ENCODE measurements at regions not wholly inside any gene's neighbourhood (a gene's known extent, or its start where the extent isn't known, plus 50 kb on each side); places are given as distances from the start of the nearest gene placed in this dataset.
A peak's percentile ranks its signal among the peaks of the same experiment; 100 is the strongest.

- Histone ChIP-seq H3K9me3 (ENCODE audit: control insufficient read depth in 2 of 3, insufficient read depth in 1 of 3, low read length in 3 of 3) (no peaks in the 10 kb centered on the region), H3K9ac (ENCODE audit: low read length in 3 of 3) (no peak overlapping the region), H3K36me3 (ENCODE audit: control insufficient read depth in 2 of 3, insufficient read depth in 3 of 3, low read length in 3 of 3) (no peaks in the 10 kb centered on the region), H3K4me1 (ENCODE audit: control insufficient read depth in 2 of 3, insufficient read depth in 2 of 3, low read depth in 1 of 3, low read length in 3 of 3) (peaks cover 5 to 15% (median 10%) of the 10 kb centered on the region in 3 donors), H3K4me3 (ENCODE audit: low read length in 3 of 3) (peak overlapping the region in 1 of 3 donors; percentile 9), H3K27ac (ENCODE audit: low read depth in 2 of 2, low read length in 2 of 2) (peak overlapping the region; percentile 8 to 15), H3K27me3 (ENCODE audit: control insufficient read depth, insufficient read depth, low read length) (no peaks in the 10 kb centered on the region)
- TF ChIP-seq CTCF (IDR thresholded peaks at IDR 0.05; ENCODE audit: borderline replicate concordance, extremely low read depth, insufficient read depth) = no peak
- FAIRE-seq (no peak), DNase-seq (peak in 2 of 5 donors; percentile 59 to 65)
- intact Hi-C loops (cut with DNase I) = no loop called here
Measured at GRCh38 chr10:130489891-130490290, 353.7 kb downstream of the GLRX3 start.

GRCh38 chr10:130491011-130491692, 355.0 kb downstream of the GLRX3 start:
- DNase-seq = peak in 3 of 5 donors; percentile 28 to 44 (median 37)
- intact Hi-C loops (cut with DNase I) = no loop called here
- no peak overlapping the region for H3K9ac ChIP-seq (ENCODE audit: low read length in 3 of 3)
- no peak for TF ChIP-seq CTCF (IDR thresholded peaks at IDR 0.05; ENCODE audit: borderline replicate concordance, extremely low read depth, insufficient read depth)
- no peaks in the 10 kb centered on the region for H3K9me3 ChIP-seq (ENCODE audit: control insufficient read depth in 2 of 3, insufficient read depth in 1 of 3, low read length in 3 of 3)
- peaks cover 5 to 15% (median 10%) of the 10 kb centered on the region in 3 donors for H3K4me1 ChIP-seq (ENCODE audit: control insufficient read depth in 2 of 3, insufficient read depth in 2 of 3, low read depth in 1 of 3, low read length in 3 of 3)
- no peak overlapping the region for H3K27ac ChIP-seq (ENCODE audit: low read depth in 2 of 2, low read length in 2 of 2)
- no peaks in the 10 kb centered on the region for H3K27me3 ChIP-seq (ENCODE audit: control insufficient read depth, insufficient read depth, low read length)
- H3K4me3 ChIP-seq (ENCODE audit: low read length in 3 of 3) = no peak overlapping the region
- no peak for FAIRE-seq
- H3K36me3 ChIP-seq (ENCODE audit: control insufficient read depth in 2 of 3, insufficient read depth in 3 of 3, low read length in 3 of 3) = no peaks in the 10 kb centered on the region

- H3K36me3 ChIP-seq (ENCODE audit: control insufficient read depth in 2 of 3, insufficient read depth in 3 of 3, low read length in 3 of 3) = no peaks in the 10 kb centered on the region
- H3K27me3 ChIP-seq (ENCODE audit: control insufficient read depth, insufficient read depth, low read length) = no peaks in the 10 kb centered on the region
- no peak for TF ChIP-seq CTCF (IDR thresholded peaks at IDR 0.05; ENCODE audit: borderline replicate concordance, extremely low read depth, insufficient read depth)
- intact Hi-C loops (cut with DNase I) = no loop called here
- H3K9me3 ChIP-seq (ENCODE audit: control insufficient read depth in 2 of 3, insufficient read depth in 1 of 3, low read length in 3 of 3) = no peaks in the 10 kb centered on the region
- H3K9ac ChIP-seq (ENCODE audit: low read length in 3 of 3) = no peak overlapping the region
- DNase-seq (peak in 2 of 5 donors; percentile 9 to 23), FAIRE-seq (no peak)
- peaks cover 5 to 15% (median 10%) of the 10 kb centered on the region in 3 donors for H3K4me1 ChIP-seq (ENCODE audit: control insufficient read depth in 2 of 3, insufficient read depth in 2 of 3, low read depth in 1 of 3, low read length in 3 of 3)
- no peak overlapping the region for H3K27ac ChIP-seq (ENCODE audit: low read depth in 2 of 2, low read length in 2 of 2)
- H3K4me3 ChIP-seq (ENCODE audit: low read length in 3 of 3) = no peak overlapping the region
Measured at GRCh38 chr10:130491693-130492050, 355.5 kb downstream of the GLRX3 start.
